Upper lobe of left lung (tissue), 4 donors: ENCODE measurements at regions not wholly inside any gene's neighbourhood (a gene's known extent, or its start where the extent isn't known, plus 50 kb on each side); places are given as distances from the start of the nearest gene placed in this dataset.

Experiments used
- POLR2A ChIP-seq, 4 donors: fragments of 450-650 bp; IDR thresholded peaks; one replicate each; pipeline ENCODE4 v1.5.1; 2016 to 2017; ENCODE audit warnings: antibody characterized with exemption in 4 of 4, mild to moderate bottlenecking in 2 of 4
- TF ChIP-seq, protein P1 (sequence below), 6 experiments: fragments of 450-650 bp in 4 of 6; fragments of 200-600 bp in 2 of 6; sonication (generic) in 2 of 6; IDR thresholded peaks; one replicate each; pipeline ENCODE4 v1.5.1; 2016 to 2019; ENCODE audit warnings: antibody characterized with exemption in 6 of 6

DNA sequence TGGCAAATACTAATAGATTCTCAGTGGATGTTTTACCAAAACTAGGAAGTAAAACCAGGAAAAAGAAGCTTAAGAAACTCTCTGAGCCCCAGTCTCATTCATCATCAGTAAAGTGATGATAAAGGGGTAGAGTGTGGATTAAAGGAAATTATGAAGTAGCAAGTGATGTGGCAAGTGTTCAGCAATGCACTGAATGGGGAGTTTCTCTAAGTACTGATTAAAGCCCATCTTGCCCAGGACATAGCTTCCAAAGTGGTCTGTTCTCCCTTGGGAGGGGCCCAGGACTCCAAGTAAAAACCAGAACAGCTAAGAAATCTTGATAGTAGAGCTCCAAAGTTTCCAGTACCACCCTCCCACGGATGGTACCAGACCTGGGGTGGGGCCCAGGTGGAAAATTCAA lies 137.3 kb downstream of the WNT5A start:
- TF ChIP-seq POLR2A (IDR thresholded peaks at IDR 0.05) = no peak
- TF ChIP-seq, protein P1, sequence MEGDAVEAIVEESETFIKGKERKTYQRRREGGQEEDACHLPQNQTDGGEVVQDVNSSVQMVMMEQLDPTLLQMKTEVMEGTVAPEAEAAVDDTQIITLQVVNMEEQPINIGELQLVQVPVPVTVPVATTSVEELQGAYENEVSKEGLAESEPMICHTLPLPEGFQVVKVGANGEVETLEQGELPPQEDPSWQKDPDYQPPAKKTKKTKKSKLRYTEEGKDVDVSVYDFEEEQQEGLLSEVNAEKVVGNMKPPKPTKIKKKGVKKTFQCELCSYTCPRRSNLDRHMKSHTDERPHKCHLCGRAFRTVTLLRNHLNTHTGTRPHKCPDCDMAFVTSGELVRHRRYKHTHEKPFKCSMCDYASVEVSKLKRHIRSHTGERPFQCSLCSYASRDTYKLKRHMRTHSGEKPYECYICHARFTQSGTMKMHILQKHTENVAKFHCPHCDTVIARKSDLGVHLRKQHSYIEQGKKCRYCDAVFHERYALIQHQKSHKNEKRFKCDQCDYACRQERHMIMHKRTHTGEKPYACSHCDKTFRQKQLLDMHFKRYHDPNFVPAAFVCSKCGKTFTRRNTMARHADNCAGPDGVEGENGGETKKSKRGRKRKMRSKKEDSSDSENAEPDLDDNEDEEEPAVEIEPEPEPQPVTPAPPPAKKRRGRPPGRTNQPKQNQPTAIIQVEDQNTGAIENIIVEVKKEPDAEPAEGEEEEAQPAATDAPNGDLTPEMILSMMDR (IDR thresholded peaks at IDR 0.05) = no peak
